GM06990 (cell line): ENCODE measurements at regions not wholly inside any gene's neighbourhood (a gene's known extent, or its start where the extent isn't known, plus 50 kb on each side); places are given as distances from the start of the nearest gene placed in this dataset.
A peak's percentile ranks its signal among the peaks of the same experiment; 100 is the strongest.

ENCODE experiments used
- DNase-seq: peaks from one replicate; pipeline ENCODE4 v3.0.0-alpha.2; 2011; ENCODE audit not compliant: insufficient read length; ENCODE audit errors: extremely low read depth
- H3K27me3 ChIP-seq: replicated peaks from 2 replicates; pipeline ENCODE4 v1.6.0; 2011; ENCODE audit warnings: low read length; ENCODE audit not compliant: control insufficient read depth, insufficient read depth
- H3K36me3 ChIP-seq: 2 replicates; pipeline ENCODE4 v1.5.1; 2011; ENCODE audit warnings: low read length; ENCODE audit not compliant: control insufficient read depth, insufficient read depth
- H3K4me3 ChIP-seq: replicated peaks from 2 replicates; pipeline ENCODE4 v1.5.1; 2011; ENCODE audit warnings: low read depth, mild to moderate bottlenecking, control low read depth, low read length
- TF ChIP-seq, protein P1 (sequence below): IDR thresholded peaks from 2 replicates; pipeline ENCODE4 v1.5.1; 2011; ENCODE audit warnings: low read length, control low read depth, mild to moderate bottlenecking, inconsistent platforms; ENCODE audit not compliant: insufficient read depth, poor library complexity, severe bottlenecking

DNA sequence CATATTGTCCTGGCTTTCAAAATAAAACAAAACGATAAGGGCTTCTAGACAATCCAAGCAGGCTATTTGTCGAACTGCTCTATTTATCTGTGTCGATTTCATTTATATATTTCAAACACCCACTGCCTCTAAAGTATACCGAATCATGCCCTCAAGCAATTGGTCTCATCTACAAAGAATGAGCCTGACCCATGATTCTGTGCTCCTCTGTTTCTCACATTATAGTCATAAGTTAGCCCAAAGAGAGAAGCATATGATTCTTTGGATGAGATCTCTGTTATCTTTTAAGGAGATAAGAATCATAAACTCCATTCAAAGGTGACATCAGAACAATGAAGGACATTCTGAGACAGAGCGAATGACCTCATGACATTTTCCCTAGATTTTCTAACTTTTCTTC, 191.1 kb downstream of the MAP2K6 start:
- TF ChIP-seq, protein P1, sequence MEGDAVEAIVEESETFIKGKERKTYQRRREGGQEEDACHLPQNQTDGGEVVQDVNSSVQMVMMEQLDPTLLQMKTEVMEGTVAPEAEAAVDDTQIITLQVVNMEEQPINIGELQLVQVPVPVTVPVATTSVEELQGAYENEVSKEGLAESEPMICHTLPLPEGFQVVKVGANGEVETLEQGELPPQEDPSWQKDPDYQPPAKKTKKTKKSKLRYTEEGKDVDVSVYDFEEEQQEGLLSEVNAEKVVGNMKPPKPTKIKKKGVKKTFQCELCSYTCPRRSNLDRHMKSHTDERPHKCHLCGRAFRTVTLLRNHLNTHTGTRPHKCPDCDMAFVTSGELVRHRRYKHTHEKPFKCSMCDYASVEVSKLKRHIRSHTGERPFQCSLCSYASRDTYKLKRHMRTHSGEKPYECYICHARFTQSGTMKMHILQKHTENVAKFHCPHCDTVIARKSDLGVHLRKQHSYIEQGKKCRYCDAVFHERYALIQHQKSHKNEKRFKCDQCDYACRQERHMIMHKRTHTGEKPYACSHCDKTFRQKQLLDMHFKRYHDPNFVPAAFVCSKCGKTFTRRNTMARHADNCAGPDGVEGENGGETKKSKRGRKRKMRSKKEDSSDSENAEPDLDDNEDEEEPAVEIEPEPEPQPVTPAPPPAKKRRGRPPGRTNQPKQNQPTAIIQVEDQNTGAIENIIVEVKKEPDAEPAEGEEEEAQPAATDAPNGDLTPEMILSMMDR, result no peak
- DNase-seq, result no peak
- H3K4me3 ChIP-seq, result no peak overlapping the region

DNA sequence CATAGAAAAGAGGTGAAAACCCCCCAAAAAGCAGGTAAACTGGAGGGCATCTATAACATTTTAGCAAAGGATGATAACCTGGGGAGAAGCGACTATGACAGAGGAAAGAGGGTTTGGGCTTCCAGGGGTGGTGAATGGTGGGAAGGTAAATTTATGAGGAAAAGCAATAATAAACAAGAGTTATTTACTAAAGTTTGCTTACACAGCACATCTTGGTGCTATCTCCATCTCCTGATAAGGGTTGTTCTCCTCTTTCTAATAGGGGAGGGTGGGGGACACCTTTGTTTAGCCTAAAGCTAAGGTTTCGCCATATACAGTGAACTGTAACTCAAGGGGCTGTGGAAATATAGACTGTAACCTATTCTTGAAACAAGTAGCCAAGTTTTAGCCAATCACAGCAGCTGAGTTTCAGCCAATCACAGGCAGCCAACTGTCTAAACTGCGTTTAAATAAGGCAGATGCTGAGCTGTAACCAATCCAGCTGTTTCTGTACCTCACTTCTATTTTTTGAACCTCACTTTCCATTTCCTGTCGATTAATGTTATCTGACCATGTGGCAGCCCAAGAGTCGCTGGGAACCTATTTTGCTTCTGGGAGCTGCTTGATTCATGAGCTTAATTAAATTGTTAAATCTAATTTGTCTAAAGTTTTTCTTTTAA, 191.8 kb downstream of the MAP2K6 start:
- no peak for DNase-seq
- Histone ChIP-seq H3K27me3 (no peaks in the 10 kb centered on the region), H3K4me3 (no peak overlapping the region), H3K36me3 (no peaks in the 10 kb centered on the region)
- TF ChIP-seq, protein P1, result no peak

More for the DNA sequence above, 191.1 kb downstream of the MAP2K6 start:
- Histone ChIP-seq H3K27me3 (no peaks in the 10 kb centered on the region), H3K36me3 (no peaks in the 10 kb centered on the region)

DNA sequence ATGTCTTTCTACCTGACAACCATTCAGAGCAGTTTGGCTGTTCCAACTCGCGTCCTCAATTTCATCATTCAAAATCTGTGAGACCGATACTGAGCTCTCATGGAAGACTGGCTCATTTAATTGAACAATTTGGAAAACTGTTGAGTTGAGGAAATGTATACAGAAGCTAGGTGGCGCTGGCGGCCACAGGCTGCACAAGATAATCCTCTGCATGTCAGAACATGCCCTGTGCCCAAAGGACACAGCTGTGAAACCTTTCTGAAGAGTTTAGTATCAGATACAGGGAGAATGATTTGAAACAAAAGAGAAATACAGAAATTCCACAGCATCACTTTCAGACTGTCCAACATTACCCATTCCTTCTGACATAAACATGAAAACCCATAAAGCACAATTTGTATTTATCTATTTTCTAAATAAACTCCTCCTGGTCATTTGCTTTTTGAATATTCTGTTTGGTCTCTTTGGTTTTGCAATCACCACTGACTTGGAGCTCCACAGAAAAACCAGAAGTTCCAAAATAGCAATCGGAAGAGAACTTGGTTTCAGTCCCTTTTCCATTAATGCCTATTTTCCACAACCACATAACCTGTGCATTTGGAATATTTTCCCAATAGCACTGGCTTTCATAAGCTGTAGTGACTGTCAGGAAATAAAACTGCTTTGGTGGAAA, 192.8 kb downstream of the MAP2K6 start:
- TF ChIP-seq, protein P1, result peak; percentile 81
- no peaks in the 10 kb centered on the region for H3K36me3 ChIP-seq
- peak; percentile 29 for DNase-seq
- H3K4me3 ChIP-seq, result no peak overlapping the region
- H3K27me3 ChIP-seq, result no peaks in the 10 kb centered on the region

DNA sequence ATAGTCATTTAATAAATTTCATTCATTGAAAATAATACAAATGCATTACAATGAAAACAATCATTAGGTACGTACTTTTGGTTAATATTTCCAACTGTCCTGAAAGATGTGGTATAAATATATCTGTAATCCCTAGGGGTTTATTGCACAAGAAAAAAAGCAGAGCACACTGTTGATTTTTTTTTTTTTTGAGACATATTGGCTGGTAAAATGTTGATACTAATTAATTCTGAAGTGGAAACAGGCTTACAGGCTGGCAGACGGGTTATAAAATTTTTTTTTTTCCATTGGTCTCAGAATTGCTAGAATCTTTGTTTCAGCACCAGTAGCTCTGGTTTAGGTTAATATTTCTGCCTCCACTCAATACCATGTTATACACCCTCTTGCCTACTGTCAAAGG, 193.6 kb downstream of the MAP2K6 start:
- H3K27me3 ChIP-seq, result no peaks in the 10 kb centered on the region
- H3K4me3 ChIP-seq, result no peak overlapping the region
- H3K36me3 ChIP-seq, result no peaks in the 10 kb centered on the region
- TF ChIP-seq, protein P1, result no peak
- DNase-seq, result no peak

DNA sequence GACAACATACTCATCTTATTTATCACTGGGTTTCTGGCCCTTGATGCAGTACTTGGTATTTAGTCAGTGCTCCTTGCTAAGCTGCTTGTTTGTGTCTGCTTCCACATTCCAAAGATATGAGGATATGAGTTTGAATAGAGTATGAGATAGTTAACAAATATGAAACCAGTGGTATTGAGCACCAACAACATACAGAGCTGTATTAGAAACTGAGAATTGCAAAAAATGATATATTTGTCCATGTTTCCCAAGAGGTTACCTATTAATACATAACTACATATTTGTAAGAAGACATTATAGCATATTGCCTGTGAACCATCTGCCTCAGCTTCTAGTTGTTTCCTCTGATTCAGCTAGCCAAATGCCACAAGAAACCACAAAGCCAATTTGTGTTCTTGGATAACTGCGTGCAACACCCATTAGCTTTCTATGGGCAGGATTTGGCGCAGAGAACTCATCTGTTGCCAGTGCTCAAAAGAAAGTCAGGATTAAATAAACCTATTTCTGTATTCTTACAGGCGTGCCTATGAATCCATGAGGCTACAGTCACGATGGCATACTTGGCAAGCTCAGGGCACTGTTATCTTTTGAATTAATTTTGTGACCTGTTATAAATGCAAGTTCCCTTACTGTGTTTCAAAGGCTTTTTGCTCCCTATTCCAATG, 194.4 kb downstream of the MAP2K6 start:
- no peak for DNase-seq
- H3K36me3 ChIP-seq, result no peaks in the 10 kb centered on the region
- TF ChIP-seq, protein P1, result no peak
- no peak overlapping the region for H3K4me3 ChIP-seq
- no peaks in the 10 kb centered on the region for H3K27me3 ChIP-seq
